Nephron (organoid): ENCODE measurements at regions not wholly inside any gene's neighbourhood (a gene's known extent, or its start where the extent isn't known, plus 50 kb on each side); places are given as distances from the start of the nearest gene placed in this dataset.
A peak's percentile ranks its signal among the peaks of the same experiment; 100 is the strongest.

Source experiments
- H3K27ac Mint-ChIP-seq, 3 experiments: 2 replicates each; pipeline ENCODE4 v1.8.0; 2020; ENCODE audit warnings: mixed read lengths in 3 of 3, mild to moderate bottlenecking in 2 of 3, moderate library complexity in 1 of 3
- H3K27me3 Mint-ChIP-seq: 2 replicates; pipeline ENCODE4 v1.8.0; 2021; ENCODE audit warnings: low read depth, mild to moderate bottlenecking, moderate library complexity, mixed read lengths
- H3K36me3 Mint-ChIP-seq: 2 replicates; pipeline ENCODE4 v1.8.0; 2020; ENCODE audit warnings: low read depth, mixed read lengths
- H3K4me1 Mint-ChIP-seq: 2 replicates; pipeline ENCODE4 v1.8.0; 2020; ENCODE audit warnings: mixed read lengths
- H3K4me3 Mint-ChIP-seq, 3 experiments: 2 replicates each; pipeline ENCODE4 v1.8.0; 2020; ENCODE audit warnings: mild to moderate bottlenecking in 3 of 3, mixed read lengths in 3 of 3, moderate library complexity in 2 of 3
- H3K9me3 Mint-ChIP-seq: 2 replicates; pipeline ENCODE4 v1.8.0; 2020; ENCODE audit warnings: mixed read lengths
- TF ChIP-seq, protein P1 (sequence below), 3 experiments: fragments of 200-600 bp; sonication (generic); IDR thresholded peaks; one replicate each; pipeline ENCODE4 v1.5.0; 2021; ENCODE audit warnings: antibody characterized with exemption in 3 of 3; ENCODE audit not compliant: unreplicated experiment in 3 of 3

DNA sequence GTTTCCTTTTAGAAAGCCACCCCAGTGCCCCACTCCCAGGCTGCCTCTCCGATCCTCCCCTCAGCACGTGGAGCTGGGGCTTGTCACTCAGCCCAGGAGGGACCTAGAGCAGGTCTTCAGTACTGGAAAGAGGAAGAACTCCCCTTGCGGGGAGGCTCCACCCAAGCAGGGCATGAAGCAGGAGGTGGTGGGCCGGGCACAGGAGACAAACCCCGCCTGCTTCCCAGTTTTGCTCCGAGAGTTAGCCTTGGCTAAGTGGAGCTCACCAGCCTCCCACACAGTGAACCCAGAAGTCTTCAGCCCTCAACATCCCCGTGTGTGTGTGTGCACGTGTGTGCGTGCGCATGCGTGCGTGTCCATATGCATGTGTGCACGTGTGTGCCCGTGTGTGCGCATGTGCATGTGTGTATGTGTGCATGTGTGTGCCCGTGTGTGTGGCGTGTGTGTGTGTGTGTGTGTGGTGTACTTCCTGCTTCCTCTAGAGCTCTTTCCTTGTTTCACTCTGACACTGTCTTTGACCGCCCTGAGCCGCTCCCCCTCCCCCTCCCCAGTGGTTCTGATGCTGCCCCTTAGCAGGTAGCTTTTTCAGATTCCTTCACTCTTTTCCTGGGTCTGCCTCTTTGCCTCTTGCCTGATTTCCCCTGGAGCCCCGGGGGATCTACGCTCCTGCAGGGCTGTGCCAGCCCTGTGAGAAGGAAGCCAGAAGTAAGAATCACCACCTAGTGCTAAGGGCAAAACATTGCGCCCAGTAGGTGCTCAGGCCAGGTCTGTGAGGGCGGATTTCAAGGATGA, 239.8 kb downstream of the CDC5L start:
- no peak overlapping the region for H3K4me3 Mint-ChIP-seq
- H3K4me1 Mint-ChIP-seq: peaks cover 42% of the 10 kb centered on the region
- no peaks in the 10 kb centered on the region for H3K9me3 Mint-ChIP-seq
- H3K36me3 Mint-ChIP-seq: no peaks in the 10 kb centered on the region
- TF ChIP-seq, protein P1, sequence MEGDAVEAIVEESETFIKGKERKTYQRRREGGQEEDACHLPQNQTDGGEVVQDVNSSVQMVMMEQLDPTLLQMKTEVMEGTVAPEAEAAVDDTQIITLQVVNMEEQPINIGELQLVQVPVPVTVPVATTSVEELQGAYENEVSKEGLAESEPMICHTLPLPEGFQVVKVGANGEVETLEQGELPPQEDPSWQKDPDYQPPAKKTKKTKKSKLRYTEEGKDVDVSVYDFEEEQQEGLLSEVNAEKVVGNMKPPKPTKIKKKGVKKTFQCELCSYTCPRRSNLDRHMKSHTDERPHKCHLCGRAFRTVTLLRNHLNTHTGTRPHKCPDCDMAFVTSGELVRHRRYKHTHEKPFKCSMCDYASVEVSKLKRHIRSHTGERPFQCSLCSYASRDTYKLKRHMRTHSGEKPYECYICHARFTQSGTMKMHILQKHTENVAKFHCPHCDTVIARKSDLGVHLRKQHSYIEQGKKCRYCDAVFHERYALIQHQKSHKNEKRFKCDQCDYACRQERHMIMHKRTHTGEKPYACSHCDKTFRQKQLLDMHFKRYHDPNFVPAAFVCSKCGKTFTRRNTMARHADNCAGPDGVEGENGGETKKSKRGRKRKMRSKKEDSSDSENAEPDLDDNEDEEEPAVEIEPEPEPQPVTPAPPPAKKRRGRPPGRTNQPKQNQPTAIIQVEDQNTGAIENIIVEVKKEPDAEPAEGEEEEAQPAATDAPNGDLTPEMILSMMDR (IDR thresholded peaks at IDR 0.05; ENCODE audit: unreplicated experiment in 3 of 3): no peak
- peak overlapping the region in 1 of 3 experiments; percentile 58 for H3K27ac Mint-ChIP-seq
- peaks cover 77% of the 10 kb centered on the region for H3K27me3 Mint-ChIP-seq

DNA sequence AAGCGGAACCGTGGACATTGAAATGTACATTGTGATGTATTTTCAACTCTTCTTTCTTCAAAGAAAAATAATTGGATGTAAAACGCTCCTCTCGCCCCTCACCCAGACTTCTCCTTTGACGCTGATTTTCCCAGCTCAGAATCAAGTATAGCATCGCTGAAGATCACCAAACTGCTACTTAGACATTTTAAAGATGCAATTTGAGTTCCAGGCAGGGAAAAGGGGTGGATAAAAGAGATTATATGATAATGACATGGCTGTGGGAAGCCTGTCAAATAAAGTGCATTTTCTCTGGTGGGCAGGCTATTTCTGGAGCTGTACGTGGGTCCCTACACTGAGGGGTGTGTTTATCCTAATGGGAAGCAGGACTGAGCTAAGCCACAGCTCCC, 240.4 kb downstream of the CDC5L start:
- H3K9me3 Mint-ChIP-seq: no peaks in the 10 kb centered on the region
- H3K27ac Mint-ChIP-seq: no peak overlapping the region
- H3K4me1 Mint-ChIP-seq: peaks cover 42% of the 10 kb centered on the region
- no peaks in the 10 kb centered on the region for H3K36me3 Mint-ChIP-seq
- TF ChIP-seq, protein P1 (IDR thresholded peaks at IDR 0.05; ENCODE audit: unreplicated experiment in 3 of 3): no peak
- H3K4me3 Mint-ChIP-seq: no peak overlapping the region
- peaks cover 82% of the 10 kb centered on the region for H3K27me3 Mint-ChIP-seq

DNA sequence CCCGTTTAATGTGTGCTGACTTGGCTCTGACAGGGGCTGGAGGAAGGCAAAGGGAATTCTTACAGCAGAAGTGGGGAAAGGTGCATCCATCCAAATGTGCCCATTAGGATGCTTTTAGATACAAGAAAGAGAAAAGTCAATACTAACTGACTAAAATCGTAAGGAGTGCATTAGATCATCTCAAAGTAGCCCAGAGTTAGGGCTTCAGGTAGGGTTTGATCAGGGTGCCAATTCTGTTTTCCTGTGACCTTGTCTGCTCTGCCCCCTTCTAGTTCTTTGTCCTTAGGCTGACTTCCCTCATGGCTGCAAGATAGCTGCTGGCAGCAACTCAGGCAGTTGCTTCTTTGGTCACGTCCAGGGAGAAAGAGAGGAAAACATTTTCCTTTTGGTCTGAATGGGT, 240.8 kb downstream of the CDC5L start:
- H3K4me3 Mint-ChIP-seq: no peak overlapping the region
- H3K36me3 Mint-ChIP-seq: no peaks in the 10 kb centered on the region
- TF ChIP-seq, protein P1 (IDR thresholded peaks at IDR 0.05; ENCODE audit: unreplicated experiment in 3 of 3): no peak
- H3K4me1 Mint-ChIP-seq: peaks cover 39% of the 10 kb centered on the region
- no peaks in the 10 kb centered on the region for H3K9me3 Mint-ChIP-seq
- H3K27ac Mint-ChIP-seq: no peak overlapping the region
- H3K27me3 Mint-ChIP-seq: peaks cover 81% of the 10 kb centered on the region

DNA sequence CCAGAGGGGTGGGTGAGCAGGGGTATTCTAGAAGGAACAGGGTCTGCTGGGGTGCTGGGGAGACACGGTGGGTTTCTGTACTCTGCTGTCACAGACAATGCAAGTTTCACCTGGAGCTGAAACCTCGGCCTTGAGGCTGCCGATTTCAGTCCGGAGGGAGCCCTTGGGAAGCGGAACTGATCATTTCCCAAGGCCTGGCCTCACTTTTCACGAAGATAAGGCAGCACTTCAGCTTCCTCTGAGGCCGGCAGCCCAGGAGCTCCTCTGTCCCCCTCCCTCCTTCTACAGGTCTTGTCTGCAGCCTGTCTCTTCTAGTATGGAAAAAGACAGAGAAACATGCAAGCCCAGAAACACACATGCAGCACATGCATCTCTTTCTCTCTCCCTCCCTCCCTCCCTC, 242.1 kb downstream of the CDC5L start:
- TF ChIP-seq, protein P1 (IDR thresholded peaks at IDR 0.05; ENCODE audit: unreplicated experiment in 3 of 3): no peak
- peaks cover 75% of the 10 kb centered on the region for H3K27me3 Mint-ChIP-seq

DNA sequence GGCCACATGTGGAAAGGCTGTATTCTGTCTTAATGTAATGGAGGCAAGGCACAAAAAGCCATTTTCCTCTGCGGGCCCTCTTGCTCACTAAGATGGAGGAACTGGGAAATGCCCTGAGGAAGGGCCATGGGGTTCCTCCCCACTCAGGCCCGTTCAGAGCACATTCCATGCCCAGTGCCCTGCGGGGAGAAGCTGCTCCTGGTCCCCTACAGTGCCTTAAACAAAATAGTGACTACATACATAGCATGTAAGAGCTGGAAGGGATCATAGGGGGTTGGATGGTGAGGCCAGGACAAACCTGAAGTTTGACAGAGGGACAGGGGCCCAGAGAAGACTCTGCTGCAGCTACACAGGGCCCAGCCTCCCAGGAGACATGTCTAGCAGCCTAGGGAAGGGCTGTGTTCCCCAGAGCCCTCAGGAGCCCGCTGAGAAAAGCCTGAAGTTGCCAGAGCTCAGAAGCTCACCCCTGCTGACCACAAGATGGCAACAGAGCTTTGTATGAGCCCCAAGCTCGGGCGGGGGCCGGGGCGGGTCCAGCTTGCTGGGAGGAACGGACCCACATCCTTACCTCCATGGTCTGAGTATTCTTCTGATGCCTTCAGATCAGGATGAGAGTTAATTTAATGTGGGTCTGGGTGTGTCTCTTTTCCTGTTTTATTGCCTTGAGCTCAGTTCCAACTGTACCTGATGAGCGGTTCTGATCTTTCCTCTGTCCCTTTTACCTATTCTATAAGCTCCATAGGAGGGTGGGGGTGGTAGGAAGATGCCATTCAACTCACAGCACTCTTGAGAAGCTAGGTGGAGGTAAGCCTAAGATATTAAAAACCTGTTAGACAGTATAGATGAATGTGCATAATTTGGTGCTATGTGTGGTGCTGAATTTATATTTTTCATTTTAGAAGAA, 242.9 kb downstream of the CDC5L start:
- TF ChIP-seq, protein P1 (IDR thresholded peaks at IDR 0.05; ENCODE audit: unreplicated experiment in 3 of 3): peak; percentile 53 to 68 (median 61)
- Mint-ChIP-seq H3K36me3 (no peaks in the 10 kb centered on the region), H3K27me3 (peaks cover 69% of the 10 kb centered on the region), H3K4me1 (peaks cover 20% of the 10 kb centered on the region), H3K4me3 (no peak overlapping the region), H3K27ac (no peak overlapping the region), H3K9me3 (no peaks in the 10 kb centered on the region)

More for the DNA sequence above, 242.1 kb downstream of the CDC5L start:
- Mint-ChIP-seq H3K4me1 (peaks cover 27% of the 10 kb centered on the region), H3K9me3 (no peaks in the 10 kb centered on the region), H3K36me3 (no peaks in the 10 kb centered on the region), H3K4me3 (no peak overlapping the region), H3K27ac (no peak overlapping the region)
